GM12892 (cell line): ENCODE measurements at regions not wholly inside any gene's neighbourhood (a gene's known extent, or its start where the extent isn't known, plus 50 kb on each side); places are given as distances from the start of the nearest gene placed in this dataset.

Experiments used
- POLR2A ChIP-seq: IDR thresholded peaks from 2 replicates; pipeline ENCODE4 v1.6.1; 2011; ENCODE audit warnings: low read depth, low read length, control low read depth
- POLR2AphosphoS5 ChIP-seq: IDR thresholded peaks from 2 replicates; pipeline ENCODE4 v1.6.1; 2011; ENCODE audit warnings: low read depth, low read length, control low read depth

DNA sequence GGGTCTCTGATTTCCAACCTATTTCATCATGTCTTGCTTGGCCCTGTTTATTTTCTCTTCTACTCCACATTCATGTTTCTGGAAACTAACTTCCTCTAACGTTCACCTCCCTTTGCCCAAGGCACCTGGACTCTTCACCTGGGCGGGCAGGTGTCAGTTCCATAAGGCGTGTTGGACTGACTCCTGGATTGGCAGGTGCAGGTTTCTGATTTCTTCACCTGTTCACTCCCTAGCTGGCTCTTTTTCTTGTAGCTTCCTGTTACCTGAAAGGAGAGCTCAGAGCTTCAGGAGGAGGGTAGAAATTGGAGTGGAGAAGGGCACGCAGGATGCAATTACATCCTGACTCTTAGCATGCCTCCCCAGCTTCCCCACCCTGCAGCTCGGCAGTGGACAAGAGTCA is 350.8 kb upstream of the KLF3 start:
- TF ChIP-seq POLR2A (no peak), POLR2AphosphoS5 (no peak)
